ENCODE measurements at regions not wholly inside any gene's neighbourhood (a gene's known extent, or its start where the extent isn't known, plus 50 kb on each side); places are given as distances from the start of the nearest gene placed in this dataset.

DNA sequence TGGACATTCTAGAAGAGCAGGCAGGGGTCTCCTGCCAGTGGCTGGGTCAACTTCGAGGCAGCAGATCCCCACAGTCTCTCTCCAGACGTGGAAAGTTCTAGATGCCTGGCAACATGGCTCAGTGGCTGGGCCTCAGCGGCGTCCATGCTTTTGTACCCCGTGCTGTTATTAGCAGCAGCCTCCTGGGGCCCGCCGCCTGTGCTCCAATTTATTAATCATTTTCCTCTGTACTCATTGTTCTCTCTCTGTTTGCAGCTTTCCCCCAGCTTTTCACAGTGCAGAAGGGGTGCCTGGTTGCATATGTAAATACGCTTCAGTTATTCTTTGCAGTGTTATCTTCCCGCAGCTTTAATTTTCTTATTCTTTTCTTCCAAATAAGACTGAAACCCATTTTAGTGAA lies 515.1 kb downstream of the TBC1D22A start:
- no peak for TF ChIP-seq CTCF (IDR thresholded peaks at IDR 0.05)
- H3K4me1 ChIP-seq = no peaks in the 10 kb centered on the region
- H3K27me3 ChIP-seq = peaks cover 0 to 55% of the 10 kb centered on the region in 2 donors
- no peaks in the 10 kb centered on the region for H3K36me3 ChIP-seq
- intact Hi-C loops (cut with DNase I) = no loop called here
- ATAC-seq (no peak), DNase-seq (no peak)
- no peak overlapping the region for H3K4me3 ChIP-seq
- no peak overlapping the region for H3K27ac ChIP-seq
- no peaks in the 10 kb centered on the region for H3K9me3 ChIP-seq

- H3K27me3 ChIP-seq = peaks cover 0 to 50% of the 10 kb centered on the region in 2 donors
These were observed 514.5 kb downstream of the TBC1D22A start for GRCh38 chr22:47276991-47277390.

DNA sequence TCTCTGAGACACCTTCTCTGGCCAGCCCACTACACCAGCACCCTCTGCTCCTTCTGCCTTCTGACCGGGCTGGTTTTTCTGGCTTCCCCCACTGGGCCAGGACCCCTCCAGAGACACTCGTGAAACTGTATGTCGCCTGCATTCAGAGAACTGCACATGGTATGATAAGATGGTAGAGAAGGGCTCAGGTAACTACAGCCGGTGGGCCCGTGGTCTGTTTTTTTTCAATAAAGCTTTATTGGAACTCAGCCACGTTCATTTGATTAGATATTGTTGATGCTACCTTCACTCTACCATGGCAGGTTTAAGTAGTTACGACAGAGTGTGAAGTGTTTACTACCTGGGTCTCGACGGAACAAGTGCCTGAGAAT lies 514.0 kb downstream of the TBC1D22A start:
- no peak overlapping the region for H3K4me3 ChIP-seq
- intact Hi-C loops (cut with DNase I) = no loop called here
- H3K27me3 ChIP-seq = peaks cover 0 to 46% of the 10 kb centered on the region in 2 donors
- H3K9me3 ChIP-seq = no peaks in the 10 kb centered on the region
- no peaks in the 10 kb centered on the region for H3K36me3 ChIP-seq
- TF ChIP-seq CTCF (IDR thresholded peaks at IDR 0.05) = no peak
- ATAC-seq (no peak), DNase-seq (no peak)
- no peak overlapping the region for H3K27ac ChIP-seq
- H3K4me1 ChIP-seq = no peaks in the 10 kb centered on the region

More at GRCh38 chr22:47276991-47277390, 514.5 kb downstream of the TBC1D22A start:
- Histone ChIP-seq H3K9me3 (no peaks in the 10 kb centered on the region), H3K4me3 (no peak overlapping the region), H3K27ac (no peak overlapping the region), H3K4me1 (no peaks in the 10 kb centered on the region), H3K36me3 (no peaks in the 10 kb centered on the region)
- no peak for TF ChIP-seq CTCF (IDR thresholded peaks at IDR 0.05)
- DNase-seq (no peak), ATAC-seq (no peak)
- intact Hi-C loops (cut with DNase I) = no loop called here

DNA sequence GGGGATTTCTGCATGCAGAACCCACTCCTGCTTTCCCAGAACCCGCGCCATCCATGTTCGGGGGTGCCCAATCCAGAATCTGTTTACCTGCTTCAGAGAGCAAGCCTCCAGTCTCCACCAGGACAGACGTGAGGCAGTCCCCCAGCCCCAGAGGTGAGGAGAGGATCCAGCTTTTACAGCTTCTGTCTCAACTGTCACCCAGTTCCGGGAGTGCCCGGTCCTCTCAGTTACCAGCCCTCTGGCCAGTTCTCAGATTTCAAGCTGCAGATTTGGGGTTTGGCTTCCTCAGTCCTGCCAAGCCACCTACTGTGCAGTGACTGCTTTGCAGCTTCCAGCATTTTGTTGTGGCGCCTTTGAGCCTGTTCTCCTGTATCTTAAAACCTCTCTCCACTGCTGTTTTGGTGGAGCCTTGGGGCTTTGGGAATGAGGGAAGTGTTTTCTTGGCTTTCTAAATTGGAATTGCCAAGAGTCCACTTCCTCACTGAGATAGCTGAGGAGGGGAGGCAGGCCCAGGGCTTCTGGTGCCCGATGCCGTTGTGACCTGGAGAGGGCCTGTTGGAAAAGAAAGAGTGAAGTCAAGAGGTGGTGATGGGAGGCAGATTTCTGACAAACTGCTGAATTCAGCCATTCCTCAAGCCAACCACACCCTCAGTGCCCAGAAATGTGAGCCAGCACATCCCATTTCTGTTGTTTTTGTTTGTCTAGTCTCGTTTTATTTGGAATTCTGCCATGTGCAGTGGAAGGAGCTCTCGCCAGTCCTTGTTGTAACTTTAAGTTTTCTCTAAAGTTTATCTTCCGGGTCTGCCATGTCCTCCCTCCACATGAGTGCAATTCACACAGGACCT lies 513.4 kb downstream of the TBC1D22A start:
- H3K36me3 ChIP-seq = no peaks in the 10 kb centered on the region
- no peak overlapping the region for H3K4me3 ChIP-seq
- TF ChIP-seq CTCF (IDR thresholded peaks at IDR 0.05) = no peak
- no peak overlapping the region for H3K27ac ChIP-seq
- intact Hi-C loops (cut with DNase I) = no loop called here
- H3K27me3 ChIP-seq = peaks cover 0 to 43% of the 10 kb centered on the region in 2 donors
- H3K9me3 ChIP-seq = peaks cover 0 to 3% of the 10 kb centered on the region in 2 donors
- ATAC-seq (no peak), DNase-seq (no peak)
- H3K4me1 ChIP-seq = no peaks in the 10 kb centered on the region

- DNase-seq (no peak), ATAC-seq (no peak)
- no peak overlapping the region for H3K4me3 ChIP-seq
- no peaks in the 10 kb centered on the region for H3K36me3 ChIP-seq
- intact Hi-C loops (cut with DNase I) = no loop called here
- no peak overlapping the region for H3K27ac ChIP-seq
- H3K9me3 ChIP-seq = peaks cover 0 to 8% of the 10 kb centered on the region in 2 donors
- H3K4me1 ChIP-seq = no peaks in the 10 kb centered on the region
- H3K27me3 ChIP-seq = peaks cover 0 to 30% of the 10 kb centered on the region in 2 donors
- TF ChIP-seq CTCF (IDR thresholded peaks at IDR 0.05) = no peak
These were observed 511.7 kb downstream of the TBC1D22A start for GRCh38 chr22:47274196-47274595.

Measured in left lung (tissue), 4 donors.